ENCODE measurements at regions not wholly inside any gene's neighbourhood (a gene's known extent, or its start where the extent isn't known, plus 50 kb on each side); places are given as distances from the start of the nearest gene placed in this dataset.
"Not testable (repeated sequence)": the region's sequence is repeated elsewhere in the genome, so short reads cannot be mapped to it uniquely, and the experiment has no call there.

GRCh38 chr6:140462453-140463311 lies 1088.2 kb upstream of the CITED2 start:
- DNase-seq: no peak

DNA sequence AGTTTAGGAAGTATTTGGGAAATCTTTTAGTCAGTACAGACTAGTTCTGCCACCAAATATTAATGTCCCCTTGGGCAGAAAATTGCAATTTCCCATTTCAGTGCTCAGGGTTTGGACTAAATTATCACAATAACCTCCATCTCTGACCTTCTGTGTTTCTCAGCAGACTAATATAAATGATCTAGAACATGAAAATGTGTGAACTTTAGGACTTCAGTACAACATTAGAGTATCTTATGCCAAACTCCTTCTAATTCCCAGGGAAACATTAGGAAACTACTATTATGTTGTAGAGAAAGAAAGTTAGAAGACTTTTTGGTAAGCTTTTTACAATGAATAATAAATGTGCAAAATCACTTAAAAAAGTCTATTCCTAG lies 1087.6 kb upstream of the CITED2 start:
- DNase-seq: no peak

GRCh38 chr6:140460267-140460666 lies 1085.8 kb upstream of the CITED2 start:
- DNase-seq: no peak

- no peak for DNase-seq
Observed at GRCh38 chr6:140459209-140459608, 1084.8 kb upstream of the CITED2 start.

GRCh38 chr6:140446241-140446640 lies 1071.8 kb upstream of the CITED2 start:
- no peak for DNase-seq

DNA sequence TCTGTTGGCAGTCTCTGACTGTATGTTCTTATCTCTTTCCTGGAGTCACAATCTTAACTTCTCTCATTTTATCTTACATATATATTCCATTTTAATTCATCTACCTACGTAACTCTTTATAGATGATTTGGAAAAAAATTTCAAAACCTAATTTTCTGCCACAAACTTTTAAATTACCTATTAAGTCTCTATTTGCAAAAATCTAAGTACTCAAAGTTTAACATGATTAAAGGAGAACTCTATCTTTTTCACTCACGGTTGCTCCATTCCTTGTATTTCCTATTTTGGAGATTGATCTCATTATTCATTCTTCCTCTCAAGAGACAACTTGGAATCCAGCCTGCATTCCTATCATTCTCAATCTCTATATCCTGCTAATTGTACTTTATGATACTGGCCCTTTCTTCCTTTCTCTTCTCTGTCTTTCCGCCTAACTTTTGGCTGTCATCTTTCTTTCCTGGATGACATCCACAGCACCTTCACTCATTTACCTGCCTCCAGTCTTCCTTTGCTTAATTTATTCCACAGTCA lies 1071.1 kb upstream of the CITED2 start:
- no peak for DNase-seq

- not testable (repeated sequence) for DNase-seq
Observed at GRCh38 chr6:140443112-140443511, 1068.7 kb upstream of the CITED2 start.

- DNase-seq: no peak
Observed at GRCh38 chr6:140441256-140441655, 1066.8 kb upstream of the CITED2 start.

DNA sequence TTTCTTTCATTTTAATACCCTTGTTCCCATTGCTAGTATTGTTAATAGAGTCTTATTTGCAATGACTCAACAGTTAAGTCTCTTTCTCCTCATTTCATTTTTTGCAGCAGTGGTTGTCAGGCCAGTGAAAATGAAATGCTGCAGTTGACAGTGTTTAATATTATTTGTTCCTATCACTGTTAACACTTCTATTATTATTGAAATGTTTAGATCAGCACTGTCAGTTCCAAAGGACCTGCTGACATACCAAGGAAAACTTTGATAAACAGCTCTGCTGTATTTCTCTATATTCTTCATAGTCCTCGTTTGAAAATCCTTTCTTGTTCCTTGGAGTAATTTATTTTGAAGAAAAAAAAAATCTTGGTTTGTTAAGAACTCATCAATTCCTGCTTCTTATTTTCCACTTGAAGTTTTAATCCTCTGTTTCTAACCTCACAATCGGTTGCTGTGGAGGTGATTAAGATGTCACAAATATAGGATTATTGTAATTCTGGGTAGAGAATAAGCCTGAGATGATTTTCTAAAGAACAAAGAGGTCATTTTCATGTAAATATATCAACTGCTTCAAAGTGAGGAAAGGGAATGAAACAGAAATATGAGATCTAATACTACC lies 1065.9 kb upstream of the CITED2 start:
- no peak for DNase-seq

- no peak for DNase-seq
Observed at GRCh38 chr6:140438346-140438735, 1063.9 kb upstream of the CITED2 start.

GRCh38 chr6:140437619-140438345 lies 1063.3 kb upstream of the CITED2 start:
- no peak for DNase-seq

DNA sequence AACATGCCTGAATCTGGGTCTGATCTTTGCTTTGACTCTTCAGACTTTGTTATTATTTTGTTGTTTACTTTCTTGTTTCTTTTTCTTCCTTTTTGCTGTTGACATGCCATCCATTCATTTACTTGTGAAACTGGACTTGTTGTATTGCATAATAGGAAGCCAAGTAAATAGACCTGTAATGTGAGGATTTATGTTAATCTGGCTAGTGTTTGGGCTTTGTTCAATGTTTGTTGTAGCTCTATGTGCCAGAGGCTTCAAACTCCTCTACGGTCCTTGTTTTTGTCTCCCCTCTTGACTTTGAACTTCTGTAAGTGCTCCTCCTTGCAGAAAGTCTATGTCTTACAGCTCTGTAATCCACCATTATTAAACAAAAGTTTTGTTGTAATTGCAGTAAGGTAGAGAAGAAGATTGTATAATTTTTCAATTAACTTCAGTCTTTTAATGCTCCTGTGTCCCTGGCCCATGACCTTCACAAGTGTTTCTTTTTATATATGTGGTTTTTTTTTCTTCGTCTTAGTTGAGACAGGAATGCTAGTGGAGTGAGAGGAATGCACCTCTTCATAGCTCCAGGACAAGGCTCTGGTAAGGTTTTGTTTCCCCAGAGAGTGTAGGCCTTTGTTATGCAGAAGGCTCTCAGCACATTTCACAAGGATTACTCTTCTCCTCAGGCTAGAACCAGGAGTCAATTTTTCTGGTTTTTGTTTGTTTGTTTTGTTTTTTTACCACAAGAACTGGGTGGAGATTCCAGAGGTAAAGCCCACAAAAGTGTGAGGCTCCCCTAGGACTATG lies 1061.8 kb upstream of the CITED2 start:
- DNase-seq: no peak

GRCh38 chr6:140434761-140435160 lies 1060.3 kb upstream of the CITED2 start:
- no peak for DNase-seq

- DNase-seq: no peak
Observed at GRCh38 chr6:140433072-140433471, 1058.6 kb upstream of the CITED2 start.

DNA sequence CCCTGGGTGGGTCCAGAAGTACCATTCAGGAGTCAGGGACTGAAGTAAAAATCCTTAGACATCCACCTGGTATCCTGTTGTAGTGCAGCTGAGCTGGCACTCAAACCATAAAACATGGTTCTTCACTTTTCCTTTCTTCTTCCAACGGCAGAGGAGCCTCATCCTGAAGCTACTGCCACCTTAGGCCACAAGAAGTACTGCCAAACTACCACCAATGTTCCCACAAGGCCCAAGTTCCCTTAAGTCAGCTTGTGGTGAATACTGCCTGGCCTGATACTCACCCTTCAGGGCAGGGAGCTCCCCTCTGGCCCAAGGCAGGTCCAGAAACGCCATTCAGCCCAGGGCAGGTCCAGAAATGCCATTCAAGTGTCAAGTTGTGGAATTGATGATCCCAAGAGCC lies 1053.4 kb upstream of the CITED2 start:
- no peak for DNase-seq

GRCh38 chr6:140414966-140415620 lies 1040.6 kb upstream of the CITED2 start:
- DNase-seq: no peak

DNA sequence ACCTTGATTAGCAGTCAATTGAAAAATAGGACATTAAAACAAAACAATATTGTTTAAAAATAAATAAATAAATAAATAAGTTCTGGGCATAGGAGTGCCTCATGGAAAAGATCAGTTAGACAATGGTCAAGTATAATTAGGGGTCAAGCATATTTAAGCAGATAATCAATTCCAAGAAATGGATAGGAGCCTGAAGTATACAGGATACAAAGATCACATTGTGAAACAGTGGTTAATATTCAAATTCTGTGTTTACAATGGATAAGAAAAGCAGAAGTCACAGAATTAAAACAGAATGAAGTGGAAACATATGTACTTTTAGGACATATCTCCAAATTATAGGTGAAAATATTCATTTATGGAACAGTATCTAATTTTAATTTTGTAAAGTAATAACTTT lies 1028.6 kb upstream of the CITED2 start:
- DNase-seq: no peak

DNA sequence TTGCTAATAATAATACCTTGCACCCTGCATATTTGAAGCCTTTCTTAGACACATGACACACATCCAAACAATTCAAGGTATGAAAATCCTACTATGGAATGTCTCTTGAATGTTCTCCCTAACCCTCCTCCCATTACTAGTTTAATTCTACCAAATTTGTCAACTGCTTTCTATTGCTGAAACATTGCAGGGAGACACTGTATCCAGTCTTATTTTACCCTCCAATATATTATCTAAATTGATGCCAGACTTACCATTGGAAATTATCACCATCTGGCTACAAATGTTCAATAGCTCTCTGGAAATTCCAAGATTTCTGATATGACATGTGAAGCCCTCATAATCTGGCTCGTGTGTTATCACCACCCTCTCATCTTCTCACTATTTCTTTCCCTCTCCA lies 1027.3 kb upstream of the CITED2 start:
- DNase-seq: no peak

DNA sequence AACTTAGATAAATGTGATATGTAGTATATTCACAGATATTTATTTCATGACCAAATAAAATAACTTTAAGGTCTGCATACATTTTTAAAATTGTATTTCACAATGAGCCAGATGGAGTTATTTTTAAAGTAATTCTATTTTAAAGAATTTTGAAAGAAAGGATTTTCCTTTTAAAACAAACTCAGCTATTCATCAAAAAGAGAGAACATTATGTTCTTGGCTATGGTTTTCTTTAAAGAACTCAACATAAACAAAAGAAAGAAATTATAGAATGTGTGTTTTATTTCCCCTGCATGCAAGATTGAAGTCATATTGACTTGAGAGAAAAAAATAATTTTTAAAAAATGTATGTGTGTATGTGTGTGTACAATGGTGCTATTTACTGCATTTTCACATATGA lies 1023.6 kb upstream of the CITED2 start:
- no peak for DNase-seq

DNA sequence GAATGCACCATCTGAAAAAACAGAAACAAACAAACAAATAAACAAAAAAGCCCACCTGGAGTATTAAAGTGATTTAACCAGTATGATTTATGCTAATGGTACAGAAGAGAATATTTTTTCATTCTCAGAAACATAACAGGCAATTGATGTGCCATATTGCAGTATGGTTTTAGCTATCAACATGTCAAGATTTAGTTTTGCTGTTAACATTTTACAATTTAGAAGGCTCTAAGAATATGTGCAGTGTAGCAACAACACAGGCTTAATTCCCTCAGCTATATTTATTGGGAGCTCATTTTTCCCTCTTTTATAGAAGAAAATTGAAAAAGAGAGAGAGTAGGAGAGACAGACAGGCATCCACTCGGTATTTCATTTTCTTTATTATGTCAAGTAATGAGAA lies 1022.7 kb upstream of the CITED2 start:
- no peak for DNase-seq

DNA sequence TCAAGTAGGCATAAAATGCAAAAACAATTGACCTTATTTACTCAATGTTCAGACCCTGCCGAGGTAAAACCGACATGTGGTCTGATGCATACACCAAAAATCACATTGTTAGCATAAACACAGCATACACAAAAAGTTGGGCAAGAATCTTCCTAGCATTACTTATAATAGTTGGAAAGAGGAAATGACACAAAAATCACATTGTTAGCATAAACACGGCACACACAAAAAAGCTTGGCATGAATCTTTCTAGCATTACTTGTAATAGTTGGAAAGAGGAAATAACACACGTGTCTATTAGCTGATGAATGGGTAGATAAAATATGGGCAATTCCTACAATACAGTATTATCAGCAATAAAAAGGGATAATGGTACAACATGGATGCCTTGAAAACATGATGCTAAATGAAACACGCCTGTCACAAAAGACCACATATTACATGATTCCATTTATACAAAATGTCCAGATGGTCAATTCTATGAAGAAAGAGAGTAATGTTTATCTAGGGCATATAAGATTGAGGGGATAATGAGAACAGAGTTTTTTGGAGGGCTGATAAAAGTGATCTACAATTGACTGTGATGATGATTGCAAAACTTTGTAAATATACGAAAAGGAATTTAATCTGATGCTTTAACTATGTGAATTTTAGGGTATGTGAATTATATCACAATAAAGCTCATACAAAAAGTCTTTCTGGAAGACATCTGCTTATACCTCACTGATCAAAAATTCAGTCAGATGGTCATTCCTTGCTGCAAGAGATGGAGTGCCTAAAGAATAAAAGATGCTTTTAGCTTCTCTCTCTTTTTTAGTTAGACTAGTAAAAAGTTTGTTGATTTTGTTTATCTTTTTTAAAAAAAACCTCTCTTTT lies 1019.5 kb upstream of the CITED2 start:
- no peak for DNase-seq
